ENCODE measurements at regions not wholly inside any gene's neighbourhood (a gene's known extent, or its start where the extent isn't known, plus 50 kb on each side); places are given as distances from the start of the nearest gene placed in this dataset.

- Mint-ChIP-seq H3K36me3 (ENCODE audit: unreplicated experiment) (no peaks in the 10 kb centered on the region), H3K4me1 (ENCODE audit: unreplicated experiment) (peaks cover 29% of the 10 kb centered on the region), H3K4me3 (ENCODE audit: unreplicated experiment) (no peak overlapping the region), H3K27me3 (ENCODE audit: unreplicated experiment) (no peaks in the 10 kb centered on the region), H3K9me3 (ENCODE audit: unreplicated experiment) (no peaks in the 10 kb centered on the region), H3K27ac (ENCODE audit: unreplicated experiment) (peak overlapping the region; percentile 4)
- TF ChIP-seq, protein P1, sequence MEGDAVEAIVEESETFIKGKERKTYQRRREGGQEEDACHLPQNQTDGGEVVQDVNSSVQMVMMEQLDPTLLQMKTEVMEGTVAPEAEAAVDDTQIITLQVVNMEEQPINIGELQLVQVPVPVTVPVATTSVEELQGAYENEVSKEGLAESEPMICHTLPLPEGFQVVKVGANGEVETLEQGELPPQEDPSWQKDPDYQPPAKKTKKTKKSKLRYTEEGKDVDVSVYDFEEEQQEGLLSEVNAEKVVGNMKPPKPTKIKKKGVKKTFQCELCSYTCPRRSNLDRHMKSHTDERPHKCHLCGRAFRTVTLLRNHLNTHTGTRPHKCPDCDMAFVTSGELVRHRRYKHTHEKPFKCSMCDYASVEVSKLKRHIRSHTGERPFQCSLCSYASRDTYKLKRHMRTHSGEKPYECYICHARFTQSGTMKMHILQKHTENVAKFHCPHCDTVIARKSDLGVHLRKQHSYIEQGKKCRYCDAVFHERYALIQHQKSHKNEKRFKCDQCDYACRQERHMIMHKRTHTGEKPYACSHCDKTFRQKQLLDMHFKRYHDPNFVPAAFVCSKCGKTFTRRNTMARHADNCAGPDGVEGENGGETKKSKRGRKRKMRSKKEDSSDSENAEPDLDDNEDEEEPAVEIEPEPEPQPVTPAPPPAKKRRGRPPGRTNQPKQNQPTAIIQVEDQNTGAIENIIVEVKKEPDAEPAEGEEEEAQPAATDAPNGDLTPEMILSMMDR (IDR thresholded peaks at IDR 0.05): no peak
- no peak for DNase-seq (ENCODE audit: extremely low spot score, unreplicated experiment)
Measured at GRCh38 chr13:50671497-50671850, 172.0 kb downstream of the DLEU7 start.

DNA sequence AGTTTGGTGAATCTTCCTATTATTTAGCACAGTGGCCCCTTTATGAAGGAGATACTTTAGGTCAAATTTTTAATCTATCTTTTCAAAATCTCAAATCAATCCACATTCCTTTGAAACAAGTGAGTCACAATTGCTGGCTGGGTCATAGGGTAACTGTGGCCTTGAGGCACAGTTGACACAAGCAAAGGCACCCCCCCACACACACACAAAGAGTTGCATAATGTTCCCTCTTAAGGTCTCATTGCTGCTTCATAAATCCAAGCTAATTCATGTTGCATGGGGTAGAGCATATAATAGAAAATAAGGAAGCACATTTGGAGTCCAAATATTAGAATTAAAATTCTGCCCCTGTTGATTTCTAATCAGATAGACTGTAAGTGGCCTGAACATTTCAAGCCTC lies 171.5 kb downstream of the DLEU7 start:
- DNase-seq (ENCODE audit: extremely low spot score, unreplicated experiment): no peak
- no peaks in the 10 kb centered on the region for H3K9me3 Mint-ChIP-seq (ENCODE audit: unreplicated experiment)
- TF ChIP-seq, protein P1 (IDR thresholded peaks at IDR 0.05): no peak
- H3K4me3 Mint-ChIP-seq (ENCODE audit: unreplicated experiment): no peak overlapping the region
- no peaks in the 10 kb centered on the region for H3K27me3 Mint-ChIP-seq (ENCODE audit: unreplicated experiment)
- H3K36me3 Mint-ChIP-seq (ENCODE audit: unreplicated experiment): no peaks in the 10 kb centered on the region
- H3K27ac Mint-ChIP-seq (ENCODE audit: unreplicated experiment): peak overlapping the region; percentile 32
- H3K4me1 Mint-ChIP-seq (ENCODE audit: unreplicated experiment): peaks cover 34% of the 10 kb centered on the region

GRCh38 chr13:50675651-50676050 lies 167.8 kb downstream of the DLEU7 start:
- no peak overlapping the region for H3K27ac Mint-ChIP-seq (ENCODE audit: unreplicated experiment)
- H3K4me1 Mint-ChIP-seq (ENCODE audit: unreplicated experiment): peaks cover 67% of the 10 kb centered on the region
- no peaks in the 10 kb centered on the region for H3K27me3 Mint-ChIP-seq (ENCODE audit: unreplicated experiment)
- no peaks in the 10 kb centered on the region for H3K36me3 Mint-ChIP-seq (ENCODE audit: unreplicated experiment)
- TF ChIP-seq, protein P1 (IDR thresholded peaks at IDR 0.05): no peak
- no peak overlapping the region for H3K4me3 Mint-ChIP-seq (ENCODE audit: unreplicated experiment)
- H3K9me3 Mint-ChIP-seq (ENCODE audit: unreplicated experiment): no peaks in the 10 kb centered on the region
- no peak for DNase-seq (ENCODE audit: extremely low spot score, unreplicated experiment)

GRCh38 chr13:50676602-50677001 lies 166.9 kb downstream of the DLEU7 start:
- TF ChIP-seq, protein P1 (IDR thresholded peaks at IDR 0.05): no peak
- Mint-ChIP-seq H3K27ac (ENCODE audit: unreplicated experiment) (no peak overlapping the region), H3K27me3 (ENCODE audit: unreplicated experiment) (no peaks in the 10 kb centered on the region), H3K4me3 (ENCODE audit: unreplicated experiment) (no peak overlapping the region), H3K4me1 (ENCODE audit: unreplicated experiment) (peaks cover 59% of the 10 kb centered on the region), H3K36me3 (ENCODE audit: unreplicated experiment) (no peaks in the 10 kb centered on the region), H3K9me3 (ENCODE audit: unreplicated experiment) (no peaks in the 10 kb centered on the region)
- DNase-seq (ENCODE audit: extremely low spot score, unreplicated experiment): no peak

DNA sequence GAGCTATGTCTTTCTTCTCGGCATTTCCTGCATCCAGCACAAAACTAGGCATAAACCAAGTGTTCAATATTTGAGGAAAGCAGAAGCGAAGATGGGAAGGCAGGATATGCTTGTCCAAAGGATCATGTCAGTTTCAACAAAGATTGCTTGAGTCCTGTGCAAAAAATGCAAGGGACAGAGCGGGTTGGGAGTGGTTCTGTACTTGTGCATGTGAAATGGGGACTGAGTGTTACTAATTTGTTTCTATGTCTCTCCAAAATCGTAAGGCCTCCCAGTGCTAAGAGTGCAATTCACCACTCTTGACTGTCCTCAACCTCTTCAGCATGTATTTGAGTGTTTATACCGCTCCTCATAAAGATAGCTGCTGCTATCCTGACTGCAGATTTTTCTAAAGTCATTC lies 166.2 kb downstream of the DLEU7 start:
- no peak for DNase-seq (ENCODE audit: extremely low spot score, unreplicated experiment)
- Mint-ChIP-seq H3K27me3 (ENCODE audit: unreplicated experiment) (no peaks in the 10 kb centered on the region), H3K36me3 (ENCODE audit: unreplicated experiment) (no peaks in the 10 kb centered on the region), H3K4me1 (ENCODE audit: unreplicated experiment) (peaks cover 52% of the 10 kb centered on the region), H3K4me3 (ENCODE audit: unreplicated experiment) (no peak overlapping the region), H3K27ac (ENCODE audit: unreplicated experiment) (no peak overlapping the region), H3K9me3 (ENCODE audit: unreplicated experiment) (no peaks in the 10 kb centered on the region)
- TF ChIP-seq, protein P1 (IDR thresholded peaks at IDR 0.05): no peak
